ENCODE measurements at regions not wholly inside any gene's neighbourhood (a gene's known extent, or its start where the extent isn't known, plus 50 kb on each side); places are given as distances from the start of the nearest gene placed in this dataset.
A peak's percentile ranks its signal among the peaks of the same experiment; 100 is the strongest.
"Not testable (repeated sequence)": the region's sequence is repeated elsewhere in the genome, so short reads cannot be mapped to it uniquely, and the experiment has no call there.

DNA sequence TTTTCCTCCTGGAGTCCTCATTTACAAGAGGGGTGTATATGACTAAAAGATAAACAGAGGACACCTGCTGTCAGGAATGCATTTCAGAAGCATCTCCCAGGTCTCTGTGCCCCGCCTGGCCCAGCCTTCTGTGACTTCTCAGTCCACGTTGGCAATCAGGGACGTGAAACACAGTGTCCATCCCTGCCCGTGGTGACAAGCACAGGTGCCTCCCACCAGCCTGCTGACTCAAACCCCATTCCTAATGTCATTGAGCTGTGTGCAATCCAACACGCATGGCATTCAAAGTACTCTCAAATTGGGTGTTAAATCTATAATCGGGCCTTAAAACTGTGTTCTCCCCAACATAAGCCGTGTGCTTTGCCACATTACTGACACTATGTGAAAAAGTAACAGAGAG is 343.2 kb downstream of the EIPR1 start:
- H3K27me3 Mint-ChIP-seq (ENCODE audit: insufficient read depth, unreplicated experiment) = peaks cover 22% of the 10 kb centered on the region
- CTCF ChIA-PET = no interaction called here

DNA sequence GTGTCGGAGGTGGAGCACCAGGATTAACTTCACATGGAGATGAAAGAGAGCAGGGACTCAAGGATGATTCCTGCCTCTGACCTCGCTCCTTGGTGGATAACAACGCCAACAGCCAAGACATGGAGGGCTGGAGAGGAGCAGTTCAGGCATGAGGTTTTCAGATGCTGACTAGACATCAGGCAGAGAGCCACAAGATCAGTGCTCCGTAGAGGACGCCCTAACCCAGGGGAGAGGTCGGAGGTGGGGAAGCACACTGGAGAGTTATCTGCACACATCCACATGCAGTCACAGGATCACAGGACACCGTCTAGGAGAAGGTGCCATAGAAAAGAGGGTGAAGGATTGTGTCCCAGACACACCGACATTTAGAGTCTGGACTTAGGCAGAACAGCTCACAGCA is 344.3 kb downstream of the EIPR1 start:
- no peaks in the 10 kb centered on the region for H3K36me3 Mint-ChIP-seq (ENCODE audit: insufficient read depth, unreplicated experiment)
- no peak overlapping the region for H3K4me3 ChIP-seq (ENCODE audit: low read depth, low read length)
- no peak overlapping the region for H3K27ac Mint-ChIP-seq (ENCODE audit: unreplicated experiment)
- TF ChIP-seq, protein P1, sequence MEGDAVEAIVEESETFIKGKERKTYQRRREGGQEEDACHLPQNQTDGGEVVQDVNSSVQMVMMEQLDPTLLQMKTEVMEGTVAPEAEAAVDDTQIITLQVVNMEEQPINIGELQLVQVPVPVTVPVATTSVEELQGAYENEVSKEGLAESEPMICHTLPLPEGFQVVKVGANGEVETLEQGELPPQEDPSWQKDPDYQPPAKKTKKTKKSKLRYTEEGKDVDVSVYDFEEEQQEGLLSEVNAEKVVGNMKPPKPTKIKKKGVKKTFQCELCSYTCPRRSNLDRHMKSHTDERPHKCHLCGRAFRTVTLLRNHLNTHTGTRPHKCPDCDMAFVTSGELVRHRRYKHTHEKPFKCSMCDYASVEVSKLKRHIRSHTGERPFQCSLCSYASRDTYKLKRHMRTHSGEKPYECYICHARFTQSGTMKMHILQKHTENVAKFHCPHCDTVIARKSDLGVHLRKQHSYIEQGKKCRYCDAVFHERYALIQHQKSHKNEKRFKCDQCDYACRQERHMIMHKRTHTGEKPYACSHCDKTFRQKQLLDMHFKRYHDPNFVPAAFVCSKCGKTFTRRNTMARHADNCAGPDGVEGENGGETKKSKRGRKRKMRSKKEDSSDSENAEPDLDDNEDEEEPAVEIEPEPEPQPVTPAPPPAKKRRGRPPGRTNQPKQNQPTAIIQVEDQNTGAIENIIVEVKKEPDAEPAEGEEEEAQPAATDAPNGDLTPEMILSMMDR (IDR thresholded peaks at IDR 0.05; ENCODE audit: insufficient read depth in 1 of 2, low read depth in 1 of 2, low read length in 1 of 2, severe bottlenecking in 1 of 2, unreplicated experiment in 1 of 2) = no peak
- H3K27me3 ChIP-seq (replicated peaks; ENCODE audit: control insufficient read depth, insufficient read depth, low read length) = no peaks in the 10 kb centered on the region
- no peak for DNase-seq
- no TSS peak for BruUV-seq (replicated peaks)
- H3K27me3 Mint-ChIP-seq (ENCODE audit: insufficient read depth, unreplicated experiment) = peaks cover 18% of the 10 kb centered on the region
- no peaks in the 10 kb centered on the region for H3K9me3 Mint-ChIP-seq (ENCODE audit: unreplicated experiment)
- no peaks in the 10 kb centered on the region for H3K36me3 ChIP-seq (ENCODE audit: control insufficient read depth, insufficient read depth, low read length)
- H3K4me1 Mint-ChIP-seq (ENCODE audit: low read depth, unreplicated experiment) = no peaks in the 10 kb centered on the region
- intact Hi-C loops (cut with micrococcal nuclease; ENCODE audit: unreplicated experiment) = no loop called here
- ChIA-PET POLR2A (no interaction called here), CTCF (no interaction called here)
- H3K4me1 ChIP-seq = no peaks in the 10 kb centered on the region
- H3K4me3 Mint-ChIP-seq (ENCODE audit: unreplicated experiment) = no peak overlapping the region
- H3K9me3 ChIP-seq = no peaks in the 10 kb centered on the region

More for the DNA sequence above, 343.2 kb downstream of the EIPR1 start:
- Histone ChIP-seq H3K4me1 (no peaks in the 10 kb centered on the region), H3K27me3 (replicated peaks; ENCODE audit: control insufficient read depth, insufficient read depth, low read length) (no peaks in the 10 kb centered on the region), H3K4me3 (ENCODE audit: low read depth, low read length) (no peak overlapping the region), H3K9me3 (no peaks in the 10 kb centered on the region), H3K36me3 (ENCODE audit: control insufficient read depth, insufficient read depth, low read length) (no peaks in the 10 kb centered on the region)
- no peak overlapping the region for H3K4me3 Mint-ChIP-seq (ENCODE audit: unreplicated experiment)
- POLR2A ChIA-PET = no interaction called here
- H3K27ac Mint-ChIP-seq (ENCODE audit: unreplicated experiment) = no peak overlapping the region
- H3K4me1 Mint-ChIP-seq (ENCODE audit: low read depth, unreplicated experiment) = no peaks in the 10 kb centered on the region
- peak in 1 of 2 experiments; percentile 17 for DNase-seq
- H3K36me3 Mint-ChIP-seq (ENCODE audit: insufficient read depth, unreplicated experiment) = no peaks in the 10 kb centered on the region
- intact Hi-C loops (cut with micrococcal nuclease; ENCODE audit: unreplicated experiment) = no loop called here
- no TSS peak for BruUV-seq (replicated peaks)
- no peaks in the 10 kb centered on the region for H3K9me3 Mint-ChIP-seq (ENCODE audit: unreplicated experiment)
- TF ChIP-seq, protein P1 (IDR thresholded peaks at IDR 0.05; ENCODE audit: insufficient read depth in 1 of 2, low read depth in 1 of 2, low read length in 1 of 2, severe bottlenecking in 1 of 2, unreplicated experiment in 1 of 2) = no peak

DNA sequence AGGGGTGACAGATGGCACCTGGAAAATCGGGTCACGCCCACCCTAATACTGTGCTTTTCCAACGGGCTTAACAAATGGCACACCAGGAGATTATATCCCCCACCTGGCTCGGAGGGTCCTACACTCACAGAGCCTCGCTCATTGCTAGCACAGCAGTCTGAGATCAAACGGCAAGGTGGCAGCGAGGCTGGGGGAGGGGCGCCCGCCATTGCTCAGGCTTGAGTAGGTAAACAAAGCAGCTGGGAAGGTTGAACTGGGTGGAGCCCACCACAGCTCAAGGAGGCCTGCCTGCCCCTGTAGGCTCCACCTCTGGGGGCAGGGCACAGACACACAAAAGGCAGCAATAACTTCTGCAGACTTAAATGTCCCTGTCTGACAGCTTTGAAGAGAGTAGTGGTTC is 346.8 kb downstream of the EIPR1 start:
- H3K27ac Mint-ChIP-seq (ENCODE audit: unreplicated experiment); POLR2A ChIA-PET; H3K36me3 ChIP-seq (ENCODE audit: control insufficient read depth, insufficient read depth, low read length); H3K4me1 Mint-ChIP-seq (ENCODE audit: low read depth, unreplicated experiment); H3K36me3 Mint-ChIP-seq (ENCODE audit: insufficient read depth, unreplicated experiment); CTCF ChIA-PET; DNase-seq; intact Hi-C loops (cut with micrococcal nuclease; ENCODE audit: unreplicated experiment); BruUV-seq (replicated peaks); H3K4me3 ChIP-seq (ENCODE audit: low read depth, low read length); H3K27me3 ChIP-seq (replicated peaks; ENCODE audit: control insufficient read depth, insufficient read depth, low read length); H3K4me1 ChIP-seq; H3K9me3 ChIP-seq; H3K9me3 Mint-ChIP-seq (ENCODE audit: unreplicated experiment): not testable (repeated sequence)
- Mint-ChIP-seq H3K27me3 (ENCODE audit: insufficient read depth, unreplicated experiment) (peaks cover 23% of the 10 kb centered on the region), H3K4me3 (ENCODE audit: unreplicated experiment) (peak overlapping the region; percentile 34)

DNA sequence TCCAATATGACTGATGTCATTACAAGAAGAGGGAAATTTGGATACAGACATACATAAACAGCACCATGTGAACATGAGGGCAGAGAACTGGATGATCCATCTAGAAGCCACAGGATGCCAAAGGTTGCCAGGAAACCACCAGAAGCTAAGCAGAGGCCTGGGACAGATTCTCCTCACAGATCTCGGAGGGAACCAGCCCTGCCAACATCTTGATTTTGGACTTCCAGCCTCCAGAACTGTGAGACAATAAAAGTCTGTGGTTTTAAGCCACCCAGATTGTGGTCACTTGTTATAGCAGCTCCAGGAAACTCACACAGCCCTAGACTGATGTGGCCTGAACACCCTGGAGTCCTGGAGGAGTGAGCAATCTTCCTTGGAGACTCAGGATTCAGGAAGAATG is 351.6 kb downstream of the EIPR1 start:
- H3K9me3 ChIP-seq = no peaks in the 10 kb centered on the region; the same call in 1 of the 2 replicates
- Mint-ChIP-seq H3K36me3 (ENCODE audit: insufficient read depth, unreplicated experiment) (no peaks in the 10 kb centered on the region), H3K27ac (ENCODE audit: unreplicated experiment) (no peak overlapping the region), H3K4me1 (ENCODE audit: low read depth, unreplicated experiment) (no peaks in the 10 kb centered on the region), H3K27me3 (ENCODE audit: insufficient read depth, unreplicated experiment) (peaks cover 28% of the 10 kb centered on the region), H3K9me3 (ENCODE audit: unreplicated experiment) (no peaks in the 10 kb centered on the region), H3K4me3 (ENCODE audit: unreplicated experiment) (no peak overlapping the region)
- no peak overlapping the region for H3K4me3 ChIP-seq (ENCODE audit: low read depth, low read length)
- no peak for DNase-seq
- intact Hi-C loops (cut with micrococcal nuclease; ENCODE audit: unreplicated experiment) = no loop called here
- no peaks in the 10 kb centered on the region for H3K36me3 ChIP-seq (ENCODE audit: control insufficient read depth, insufficient read depth, low read length)
- H3K27me3 ChIP-seq (replicated peaks; ENCODE audit: control insufficient read depth, insufficient read depth, low read length) = no peaks in the 10 kb centered on the region
- H3K4me1 ChIP-seq = no peaks in the 10 kb centered on the region
- POLR2A ChIA-PET = no interaction called here
- no TSS peak for BruUV-seq (replicated peaks)
- TF ChIP-seq, protein P1 (IDR thresholded peaks at IDR 0.05; ENCODE audit: insufficient read depth in 1 of 2, low read depth in 1 of 2, low read length in 1 of 2, severe bottlenecking in 1 of 2, unreplicated experiment in 1 of 2) = no peak
- CTCF ChIA-PET = no interaction called here

Data from Caco-2 (cell line).